GM12874 (cell line): ENCODE measurements at regions not wholly inside any gene's neighbourhood (a gene's known extent, or its start where the extent isn't known, plus 50 kb on each side); places are given as distances from the start of the nearest gene placed in this dataset.

Experiments used
- TF ChIP-seq, protein P1 (sequence below): IDR thresholded peaks from 2 replicates; pipeline ENCODE4 v1.5.1; 2011; ENCODE audit warnings: low read depth, mild to moderate bottlenecking, control low read depth, low read length, moderate library complexity; ENCODE audit not compliant: insufficient read depth

DNA sequence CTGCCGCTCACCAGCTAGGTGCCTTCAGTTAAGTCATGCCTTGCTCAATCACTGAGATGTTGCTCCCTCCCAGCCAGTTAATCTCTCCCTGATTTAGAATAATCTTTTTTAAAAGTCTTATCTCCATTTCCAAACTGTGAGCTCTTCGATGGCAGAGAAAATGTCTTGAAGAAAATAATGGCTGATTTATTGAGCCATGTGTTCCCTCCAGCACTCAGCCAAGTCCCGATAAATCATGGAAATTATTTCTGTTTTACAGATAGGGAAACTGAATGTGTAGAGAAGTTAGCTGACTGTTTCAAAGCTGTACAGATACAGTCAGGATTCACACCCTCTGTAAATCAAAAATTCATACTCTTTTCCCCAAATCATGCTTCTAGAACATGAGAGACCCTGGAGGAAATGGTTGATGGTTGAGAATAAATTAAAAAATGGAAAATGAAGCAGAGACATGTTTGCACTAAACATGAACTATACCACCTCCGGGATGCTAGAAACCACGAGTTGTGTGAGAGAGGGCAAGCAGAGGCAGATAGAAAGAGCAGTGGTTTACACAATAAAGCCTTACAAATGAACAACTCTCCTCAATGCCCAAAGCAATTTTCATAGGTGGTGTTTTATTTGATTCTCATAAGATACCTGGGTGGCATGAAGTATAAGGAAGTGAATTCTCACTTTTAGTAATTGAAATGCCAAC lies 376.4 kb downstream of the PLPP3 start:
- TF ChIP-seq, protein P1, sequence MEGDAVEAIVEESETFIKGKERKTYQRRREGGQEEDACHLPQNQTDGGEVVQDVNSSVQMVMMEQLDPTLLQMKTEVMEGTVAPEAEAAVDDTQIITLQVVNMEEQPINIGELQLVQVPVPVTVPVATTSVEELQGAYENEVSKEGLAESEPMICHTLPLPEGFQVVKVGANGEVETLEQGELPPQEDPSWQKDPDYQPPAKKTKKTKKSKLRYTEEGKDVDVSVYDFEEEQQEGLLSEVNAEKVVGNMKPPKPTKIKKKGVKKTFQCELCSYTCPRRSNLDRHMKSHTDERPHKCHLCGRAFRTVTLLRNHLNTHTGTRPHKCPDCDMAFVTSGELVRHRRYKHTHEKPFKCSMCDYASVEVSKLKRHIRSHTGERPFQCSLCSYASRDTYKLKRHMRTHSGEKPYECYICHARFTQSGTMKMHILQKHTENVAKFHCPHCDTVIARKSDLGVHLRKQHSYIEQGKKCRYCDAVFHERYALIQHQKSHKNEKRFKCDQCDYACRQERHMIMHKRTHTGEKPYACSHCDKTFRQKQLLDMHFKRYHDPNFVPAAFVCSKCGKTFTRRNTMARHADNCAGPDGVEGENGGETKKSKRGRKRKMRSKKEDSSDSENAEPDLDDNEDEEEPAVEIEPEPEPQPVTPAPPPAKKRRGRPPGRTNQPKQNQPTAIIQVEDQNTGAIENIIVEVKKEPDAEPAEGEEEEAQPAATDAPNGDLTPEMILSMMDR = no peak

DNA sequence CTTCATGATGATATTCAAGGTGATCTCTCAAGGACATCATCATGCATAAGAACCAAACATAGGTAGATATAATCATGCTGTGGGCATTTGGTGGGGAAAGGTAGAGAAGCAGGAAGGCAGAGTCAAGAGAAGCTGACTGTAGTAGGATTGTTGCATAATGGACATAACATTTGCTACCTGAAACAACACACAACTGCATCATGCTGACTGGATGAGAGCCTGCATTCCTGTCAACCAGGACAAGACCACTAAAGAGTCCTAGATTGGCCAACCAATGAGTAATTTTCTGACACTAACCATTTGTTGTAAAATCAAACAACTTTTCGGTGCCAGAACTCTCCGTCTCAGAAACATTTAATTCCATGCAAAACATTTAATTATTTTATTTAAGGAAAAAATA lies 377.2 kb downstream of the PLPP3 start:
- TF ChIP-seq, protein P1 = no peak

DNA sequence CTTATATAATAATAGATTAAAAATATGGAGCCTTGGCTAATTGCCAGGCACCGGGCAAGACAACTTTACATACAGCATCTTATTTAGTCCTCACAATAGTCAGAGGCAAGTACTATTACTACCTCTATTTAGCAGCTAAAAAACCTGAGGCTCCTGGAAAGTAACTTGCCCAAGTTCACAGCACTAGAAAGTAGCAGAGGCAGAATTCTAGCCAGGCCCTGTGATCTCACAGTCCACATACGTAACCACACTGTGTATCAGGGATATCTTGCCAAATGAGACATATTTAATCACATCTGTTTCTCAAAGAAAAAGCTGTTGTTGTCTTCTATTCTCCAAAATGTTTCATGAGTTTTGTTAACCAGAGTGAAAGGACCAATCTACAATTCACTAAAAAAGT lies 378.5 kb downstream of the PLPP3 start:
- TF ChIP-seq, protein P1 = no peak

DNA sequence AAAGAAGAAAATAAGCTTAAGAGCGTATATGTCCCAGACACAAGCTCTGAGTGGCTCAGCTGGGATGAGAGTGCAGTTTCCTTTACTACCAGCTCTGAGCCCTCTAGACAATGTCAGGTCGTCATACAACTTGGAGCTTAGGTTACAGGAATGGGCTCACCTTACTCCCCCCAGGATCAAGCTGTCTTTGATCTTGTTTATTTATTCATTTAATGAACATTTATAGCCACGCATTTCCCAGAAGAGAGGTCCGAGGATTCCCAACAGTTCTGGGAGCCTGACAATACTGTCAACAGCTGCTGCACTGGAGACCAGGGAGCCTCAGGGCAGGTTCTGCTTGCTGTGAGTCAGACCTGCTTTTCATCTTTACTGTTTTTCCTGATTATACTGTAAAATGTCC lies 378.9 kb downstream of the PLPP3 start:
- TF ChIP-seq, protein P1 = no peak

DNA sequence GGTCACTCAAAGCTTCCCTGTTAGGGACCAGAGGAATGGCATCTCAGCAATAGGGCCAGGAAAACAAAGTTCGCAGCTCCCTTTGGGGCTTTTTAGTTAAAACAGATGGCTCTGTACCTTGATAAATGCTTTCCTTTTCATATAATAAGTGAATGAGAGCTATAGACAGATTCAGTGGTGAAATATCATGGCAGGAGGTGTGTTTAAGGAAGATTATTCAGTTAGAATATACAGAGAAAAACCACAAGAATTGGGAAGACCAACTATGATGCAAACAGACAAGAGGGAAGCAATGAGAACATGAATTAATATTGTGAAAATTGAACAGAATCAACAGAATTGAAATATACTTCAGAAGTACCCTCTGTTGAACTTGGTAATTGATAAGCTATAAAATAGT lies 379.4 kb downstream of the PLPP3 start:
- TF ChIP-seq, protein P1 = no peak

DNA sequence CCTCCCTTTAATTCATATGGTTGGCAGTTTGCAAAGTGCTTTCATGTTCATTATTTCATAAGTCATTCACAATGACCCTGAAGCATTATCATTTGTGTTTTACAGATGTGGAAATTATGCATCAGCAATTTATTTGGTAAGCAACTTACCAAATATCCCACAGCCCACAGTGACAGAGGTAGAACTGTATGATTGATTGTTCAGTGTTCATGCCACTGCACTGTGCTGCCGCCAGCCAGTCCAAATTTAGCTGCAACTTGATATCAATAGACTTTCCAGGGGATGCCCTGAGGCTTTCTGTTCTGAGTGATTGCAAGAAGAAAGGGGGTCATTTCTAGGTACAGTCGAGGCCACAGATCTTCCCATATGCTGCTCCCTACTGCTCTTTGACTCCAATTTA lies 380.3 kb downstream of the PLPP3 start:
- TF ChIP-seq, protein P1 = no peak

DNA sequence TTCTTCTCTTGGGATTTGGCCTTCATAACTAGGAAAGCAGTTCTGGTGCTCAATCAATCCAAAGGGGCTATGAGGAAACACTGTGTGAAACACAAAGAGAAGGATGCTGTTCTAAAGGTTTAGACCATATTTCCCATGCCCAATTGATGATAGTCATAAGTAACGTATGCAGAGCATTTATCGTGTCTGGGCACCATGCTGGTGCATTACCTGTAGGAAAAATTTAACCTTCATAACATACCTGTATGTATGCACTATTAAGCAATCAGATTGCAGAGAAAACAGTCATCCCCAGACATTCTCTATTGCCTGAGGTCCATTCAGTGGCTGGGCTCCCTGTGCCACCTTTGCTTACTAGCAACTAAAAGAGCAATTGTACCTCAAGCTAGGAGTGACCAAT lies 381.4 kb downstream of the PLPP3 start:
- TF ChIP-seq, protein P1 = no peak
